ENCODE measurements at regions not wholly inside any gene's neighbourhood (a gene's known extent, or its start where the extent isn't known, plus 50 kb on each side); places are given as distances from the start of the nearest gene placed in this dataset.
"Not testable (repeated sequence)": the region's sequence is repeated elsewhere in the genome, so short reads cannot be mapped to it uniquely, and the experiment has no call there.

- not testable (repeated sequence) for H3K27me3 ChIP-seq (ENCODE audit: control insufficient read depth in 3 of 3, insufficient read depth in 3 of 3, low read length in 2 of 3); H3K36me3 ChIP-seq (ENCODE audit: control insufficient read depth in 4 of 4, insufficient read depth in 4 of 4, low read length in 4 of 4)
These were observed 5366.8 kb upstream of the TPTE start for GRCh38 chr21:5154641-5154982.

GRCh38 chr21:5162693-5163574 lies 5358.4 kb upstream of the TPTE start:
- WGBS, 2 donors, result no CpG with 5 or more reads among the region's 20 CpGs
- not testable (repeated sequence) for H3K9me3 ChIP-seq (ENCODE audit: control insufficient read depth in 4 of 4, insufficient read depth in 3 of 4, low read length in 3 of 4)

More at GRCh38 chr21:5154641-5154982, 5366.8 kb upstream of the TPTE start:
- WGBS, 2 donors, result 0% methylated on average over 31 of the region's 50 CpGs; no CpG with 5 or more reads in 1 of the 2 donors
- not testable (repeated sequence) for H3K4me3 ChIP-seq; H3K9me3 ChIP-seq (ENCODE audit: control insufficient read depth in 4 of 4, insufficient read depth in 3 of 4, low read length in 3 of 4); H3K27ac ChIP-seq (ENCODE audit: low read depth in 1 of 2, low read length in 1 of 2); H3K9ac ChIP-seq (ENCODE audit: insufficient read depth in 1 of 2, low read length in 2 of 2); H3K4me1 ChIP-seq (ENCODE audit: control insufficient read depth in 5 of 5, insufficient read depth in 5 of 5, low read length in 5 of 5)
- ATAC-seq (ENCODE audit: insufficient read depth, low FRiP score) (peak; percentile 100), DNase-seq (peak; percentile 85 to 91 (median 88))

GRCh38 chr21:5165829-5166228 lies 5355.6 kb upstream of the TPTE start:
- H3K4me1 ChIP-seq (ENCODE audit: control insufficient read depth in 5 of 5, insufficient read depth in 5 of 5, low read length in 5 of 5); H3K4me3 ChIP-seq; H3K27me3 ChIP-seq (ENCODE audit: control insufficient read depth in 3 of 3, insufficient read depth in 3 of 3, low read length in 2 of 3); H3K9me3 ChIP-seq (ENCODE audit: control insufficient read depth in 4 of 4, insufficient read depth in 3 of 4, low read length in 3 of 4); H3K27ac ChIP-seq (ENCODE audit: low read depth in 1 of 2, low read length in 1 of 2); DNase-seq; ATAC-seq (ENCODE audit: insufficient read depth, low FRiP score); H3K9ac ChIP-seq (ENCODE audit: insufficient read depth in 1 of 2, low read length in 2 of 2); H3K36me3 ChIP-seq (ENCODE audit: control insufficient read depth in 4 of 4, insufficient read depth in 4 of 4, low read length in 4 of 4): not testable (repeated sequence)
- WGBS, 2 donors, result no CpG with 5 or more reads among the region's 7 CpGs

More at GRCh38 chr21:5162693-5163574, 5358.4 kb upstream of the TPTE start:
- not testable (repeated sequence) for H3K27me3 ChIP-seq (ENCODE audit: control insufficient read depth in 3 of 3, insufficient read depth in 3 of 3, low read length in 2 of 3); DNase-seq; ATAC-seq (ENCODE audit: insufficient read depth, low FRiP score); H3K27ac ChIP-seq (ENCODE audit: low read depth in 1 of 2, low read length in 1 of 2); H3K4me3 ChIP-seq; H3K36me3 ChIP-seq (ENCODE audit: control insufficient read depth in 4 of 4, insufficient read depth in 4 of 4, low read length in 4 of 4); H3K4me1 ChIP-seq (ENCODE audit: control insufficient read depth in 5 of 5, insufficient read depth in 5 of 5, low read length in 5 of 5); H3K9ac ChIP-seq (ENCODE audit: insufficient read depth in 1 of 2, low read length in 2 of 2)

All from lung (tissue), 9 donors.